NB4 (cell line): ENCODE measurements at regions not wholly inside any gene's neighbourhood (a gene's known extent, or its start where the extent isn't known, plus 50 kb on each side); places are given as distances from the start of the nearest gene placed in this dataset.

ENCODE experiments used
- DNase-seq: peaks from one replicate; pipeline ENCODE4 v3.0.0; 2010; ENCODE audit warnings: low read depth
- H3K4me3 ChIP-seq: one replicate; pipeline ENCODE4 v1.5.1; 2011; ENCODE audit warnings: mild to moderate bottlenecking, low read depth, low read length, moderate library complexity
- MYC ChIP-seq: IDR thresholded peaks from 2 replicates; pipeline ENCODE4 v1.6.1; 2011; ENCODE audit warnings: low read depth, low read length
- POLR2A ChIP-seq: IDR thresholded peaks from 2 replicates; pipeline ENCODE4 v1.6.1; 2011; ENCODE audit warnings: mild to moderate bottlenecking; ENCODE audit not compliant: insufficient read length; ENCODE audit errors: extremely low read depth
- TF ChIP-seq, protein P1 (sequence below): IDR thresholded peaks from one replicate; pipeline ENCODE4 v1.5.1; 2012; ENCODE audit warnings: low read depth, low read length
- TF ChIP-seq, protein P2 (sequence below): IDR thresholded peaks from 2 replicates; pipeline ENCODE4 v1.6.1; 2011; ENCODE audit warnings: low read depth, low read length

DNA sequence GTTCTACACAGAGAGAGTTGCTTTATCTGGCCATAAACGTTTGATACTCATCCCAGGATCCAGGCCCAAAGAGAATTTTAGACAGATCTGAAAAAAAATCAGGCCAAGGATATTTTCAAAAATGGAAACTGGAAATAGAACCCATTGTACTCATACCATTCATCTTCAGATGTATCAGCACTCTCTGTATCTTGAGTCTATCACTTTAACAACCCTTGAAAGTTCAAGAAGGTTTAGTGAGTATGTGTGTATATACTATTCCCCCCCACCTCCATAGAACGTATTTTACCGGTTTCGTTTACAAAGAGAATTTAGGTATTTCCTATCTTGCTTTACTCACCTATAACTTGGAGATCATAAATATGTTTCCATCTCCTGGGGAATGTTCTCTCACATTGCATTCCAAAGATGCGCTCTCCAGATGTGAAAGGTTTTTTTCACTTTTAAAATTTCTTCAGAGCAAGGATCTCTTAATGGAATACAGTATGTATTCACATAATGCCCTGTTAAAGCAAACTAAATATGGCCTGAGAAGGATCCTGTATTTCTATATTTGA, 105.5 kb upstream of the TUT7 start:
- no peak overlapping the region for H3K4me3 ChIP-seq
- TF ChIP-seq, protein P1, sequence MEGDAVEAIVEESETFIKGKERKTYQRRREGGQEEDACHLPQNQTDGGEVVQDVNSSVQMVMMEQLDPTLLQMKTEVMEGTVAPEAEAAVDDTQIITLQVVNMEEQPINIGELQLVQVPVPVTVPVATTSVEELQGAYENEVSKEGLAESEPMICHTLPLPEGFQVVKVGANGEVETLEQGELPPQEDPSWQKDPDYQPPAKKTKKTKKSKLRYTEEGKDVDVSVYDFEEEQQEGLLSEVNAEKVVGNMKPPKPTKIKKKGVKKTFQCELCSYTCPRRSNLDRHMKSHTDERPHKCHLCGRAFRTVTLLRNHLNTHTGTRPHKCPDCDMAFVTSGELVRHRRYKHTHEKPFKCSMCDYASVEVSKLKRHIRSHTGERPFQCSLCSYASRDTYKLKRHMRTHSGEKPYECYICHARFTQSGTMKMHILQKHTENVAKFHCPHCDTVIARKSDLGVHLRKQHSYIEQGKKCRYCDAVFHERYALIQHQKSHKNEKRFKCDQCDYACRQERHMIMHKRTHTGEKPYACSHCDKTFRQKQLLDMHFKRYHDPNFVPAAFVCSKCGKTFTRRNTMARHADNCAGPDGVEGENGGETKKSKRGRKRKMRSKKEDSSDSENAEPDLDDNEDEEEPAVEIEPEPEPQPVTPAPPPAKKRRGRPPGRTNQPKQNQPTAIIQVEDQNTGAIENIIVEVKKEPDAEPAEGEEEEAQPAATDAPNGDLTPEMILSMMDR, result no peak
- TF ChIP-seq MYC (no peak), POLR2A (no peak)
- TF ChIP-seq, protein P2, sequence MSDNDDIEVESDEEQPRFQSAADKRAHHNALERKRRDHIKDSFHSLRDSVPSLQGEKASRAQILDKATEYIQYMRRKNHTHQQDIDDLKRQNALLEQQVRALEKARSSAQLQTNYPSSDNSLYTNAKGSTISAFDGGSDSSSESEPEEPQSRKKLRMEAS, result no peak
- no peak for DNase-seq

DNA sequence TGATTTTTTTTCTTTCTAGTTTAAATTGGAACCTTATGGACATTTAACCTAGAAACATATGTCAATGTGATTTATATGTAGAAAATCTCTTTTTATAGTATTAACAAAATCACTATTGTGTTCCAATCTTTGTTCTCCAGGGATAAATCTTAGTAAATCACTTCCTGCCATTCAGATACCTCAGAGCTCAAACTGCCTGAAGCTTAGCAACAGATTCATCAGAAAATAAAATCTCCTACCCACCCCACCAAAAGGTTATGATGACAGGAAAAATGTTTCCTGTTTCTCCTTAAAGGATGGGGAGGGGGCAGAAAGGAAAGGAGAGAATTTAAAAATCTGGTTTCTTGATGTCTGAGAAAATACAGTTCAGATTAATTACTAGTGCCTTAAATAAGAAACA, 105.0 kb upstream of the TUT7 start:
- H3K4me3 ChIP-seq, result no peak overlapping the region
- TF ChIP-seq, protein P1, result no peak
- TF ChIP-seq POLR2A, result no peak
- no peak for DNase-seq

DNA sequence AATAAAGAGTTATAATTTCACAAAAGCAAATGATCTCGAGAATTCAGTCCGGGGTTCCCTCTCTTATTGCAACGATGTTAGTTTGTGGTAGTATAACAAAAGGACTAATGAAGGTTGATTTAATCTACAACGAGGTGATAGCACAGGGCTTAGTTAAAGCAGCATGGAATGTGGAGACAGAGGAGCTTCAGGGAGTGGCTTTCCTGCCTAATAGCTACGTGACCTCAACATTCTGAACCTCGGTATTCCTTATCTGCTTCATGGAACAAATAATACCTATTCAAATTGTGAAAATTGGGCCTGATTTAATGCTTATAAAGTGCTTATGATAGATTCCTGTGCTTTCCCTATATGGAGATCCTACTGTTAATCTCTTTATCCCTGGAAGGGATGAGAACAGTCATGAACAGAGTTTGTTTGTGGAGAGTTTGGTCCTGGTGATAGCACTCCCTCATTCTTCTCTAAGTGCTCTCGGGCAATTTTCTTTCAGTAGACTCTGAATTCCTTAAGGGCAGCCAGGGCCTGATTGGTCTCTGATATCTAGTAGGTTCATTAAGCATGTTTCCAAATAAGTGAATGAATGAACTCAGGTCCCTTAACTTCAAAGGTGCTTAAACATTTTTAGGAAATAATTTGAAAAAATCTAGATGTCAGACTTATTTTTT, 104.1 kb upstream of the TUT7 start:
- TF ChIP-seq, protein P1, result no peak
- TF ChIP-seq MYC, result no peak
- TF ChIP-seq POLR2A, result no peak
- TF ChIP-seq, protein P2, result no peak
- no peak overlapping the region for H3K4me3 ChIP-seq
- DNase-seq, result no peak

DNA sequence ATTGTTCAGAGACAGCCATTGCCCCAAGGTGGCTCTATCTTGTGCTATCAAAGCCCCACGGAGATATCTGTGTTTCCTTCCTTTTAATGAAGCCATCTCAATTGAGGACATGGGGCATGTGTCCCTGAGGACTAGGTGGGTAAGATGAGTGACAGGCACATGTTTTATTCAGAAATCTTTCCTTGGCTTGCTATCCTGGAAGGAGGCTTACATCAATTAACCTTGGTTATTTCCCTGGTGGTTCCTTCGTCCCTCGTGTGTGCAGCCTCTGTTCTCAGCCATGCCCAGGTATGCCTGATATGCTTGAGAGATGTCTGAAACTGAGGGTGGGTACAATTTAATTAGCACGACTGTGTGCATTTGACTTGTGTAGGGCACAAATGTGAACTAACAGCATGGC, 102.2 kb upstream of the TUT7 start:
- TF ChIP-seq POLR2A (no peak), MYC (no peak)
- TF ChIP-seq, protein P1, result no peak
- TF ChIP-seq, protein P2, result no peak
- H3K4me3 ChIP-seq, result no peak overlapping the region
- no peak for DNase-seq

DNA sequence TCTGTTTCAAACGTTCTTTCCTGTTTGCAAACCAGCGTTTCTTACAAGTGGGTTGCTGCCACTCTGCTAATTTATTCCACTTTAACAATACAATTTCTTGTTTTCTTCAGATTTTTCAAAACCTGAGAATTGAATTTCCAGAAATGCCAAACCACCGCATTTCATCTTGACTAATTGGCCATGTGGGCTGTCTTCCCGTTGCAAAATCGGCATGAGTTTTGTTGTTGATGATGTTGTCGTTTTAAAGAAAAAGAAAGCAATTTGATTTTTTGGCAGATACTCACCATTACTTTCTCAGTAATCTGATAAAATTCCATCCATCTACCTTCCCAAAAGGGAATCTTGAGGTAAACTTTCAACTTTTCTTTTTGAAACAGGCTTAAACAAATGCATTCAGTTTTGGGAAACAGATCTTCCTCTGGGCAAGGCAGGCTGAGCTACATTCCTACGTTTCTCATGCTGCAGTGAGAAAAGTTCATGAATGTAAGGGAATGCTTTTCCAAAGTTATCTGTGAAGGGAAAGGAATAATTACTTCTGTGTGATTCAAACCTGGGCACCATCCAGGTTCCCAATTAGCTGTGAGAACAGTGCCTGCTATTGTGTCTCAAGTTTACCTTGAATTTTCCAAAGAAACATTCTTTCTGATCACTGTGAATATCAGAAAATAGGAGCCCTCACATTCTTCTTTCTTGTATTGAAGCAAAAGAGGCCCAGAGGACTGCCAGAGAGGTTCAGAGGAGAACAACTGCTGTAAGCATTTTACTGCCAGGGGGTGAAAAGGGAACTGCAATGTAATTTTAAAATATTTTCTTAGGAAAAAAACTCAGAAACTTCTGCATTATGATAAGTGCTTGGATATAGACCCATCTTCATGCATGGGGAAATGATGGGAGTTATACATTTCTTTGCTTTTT, 100.7 kb upstream of the TUT7 start:
- TF ChIP-seq, protein P1, result no peak
- TF ChIP-seq, protein P2, result no peak
- TF ChIP-seq POLR2A (no peak), MYC (no peak)
- H3K4me3 ChIP-seq, result no peak overlapping the region
- DNase-seq, result no peak
